RWPE1 (cell line): ENCODE measurements at regions not wholly inside any gene's neighbourhood (a gene's known extent, or its start where the extent isn't known, plus 50 kb on each side); places are given as distances from the start of the nearest gene placed in this dataset.

Source experiments
- CTCF ChIA-PET: fragments of 350-600 bp; sonication (Branson Sonifier 250); formaldehyde crosslinking; extraction: SDS; loops from one replicate; lab custom pipeline; 2021; lab: Yijun Ruan, JAX
- POLR2A ChIA-PET: fragments of 400-600 bp; formaldehyde crosslinking; extraction: SDS; loops from one replicate; lab custom pipeline; 2020; ENCODE audit warnings: antibody characterized with exemption; ENCODE audit not compliant: low non-redundant PET; lab: Yijun Ruan, JAX
- DNase-seq: peaks from one replicate; pipeline ENCODE4 v3.0.0; 2012; ENCODE audit warnings: low spot score
- H3K27ac ChIP-seq: fragments of 450-650 bp; 2 replicates; pipeline ENCODE4 v1.5.1; 2017
- CTCF ChIP-seq: fragments of 450-650 bp; conservative IDR thresholded peaks from 2 replicates; pipeline ENCODE4 v1.5.1; 2017; ENCODE audit warnings: low read depth, mild to moderate bottlenecking

- ChIA-PET CTCF (interaction anchor here (0.6 to 0.9 kb wide), 4 partner anchors 25 to 404 kb away, joined by 3 read pairs; no protein-coding TSS in a partner anchor), POLR2A (no interaction called here)
- DNase-seq = no peak
- H3K27ac ChIP-seq = no peak overlapping the region
- TF ChIP-seq CTCF = no peak
Measured at GRCh38 chr7:1290679-1291356, 58.1 kb downstream of the UNCX start.

GRCh38 chr7:1291357-1291689, 58.7 kb downstream of the UNCX start:
- H3K27ac ChIP-seq = no peak overlapping the region
- DNase-seq = no peak
- no peak for TF ChIP-seq CTCF
- POLR2A ChIA-PET = no interaction called here
- CTCF ChIA-PET = interaction anchor here (0.6 to 0.9 kb wide), 2 partner anchors 98 to 403 kb away, joined by 3 read pairs; no protein-coding TSS in a partner anchor

GRCh38 chr7:1291845-1292765, 59.4 kb downstream of the UNCX start:
- no peak overlapping the region for H3K27ac ChIP-seq
- CTCF ChIA-PET = no interaction called here
- TF ChIP-seq CTCF = no peak
- POLR2A ChIA-PET = no interaction called here
- DNase-seq = no peak

GRCh38 chr7:1292972-1293830, 60.5 kb downstream of the UNCX start:
- TF ChIP-seq CTCF = no peak
- no peak for DNase-seq
- ChIA-PET POLR2A (no interaction called here), CTCF (no interaction called here)
- H3K27ac ChIP-seq = no peak overlapping the region

GRCh38 chr7:1293950-1294411, 61.3 kb downstream of the UNCX start:
- no peak for TF ChIP-seq CTCF
- ChIA-PET CTCF (no interaction called here), POLR2A (no interaction called here)
- DNase-seq = no peak
- H3K27ac ChIP-seq = no peak overlapping the region
